Upper lobe of left lung (tissue), 6 donors: ENCODE measurements at regions not wholly inside any gene's neighbourhood (a gene's known extent, or its start where the extent isn't known, plus 50 kb on each side); places are given as distances from the start of the nearest gene placed in this dataset.
A peak's percentile ranks its signal among the peaks of the same experiment; 100 is the strongest.

Experiments used
- ATAC-seq, 2 donors: fragments of 200-7000 bp; cut with Tn5 transposase; one replicate each; pipeline ENCODE4 v1.9.1; 2022; ENCODE audit warnings: mild to moderate bottlenecking in 2 of 2, moderate library complexity in 2 of 2; ENCODE audit not compliant: low FRiP score in 2 of 2
- DNase-seq, 2 donors: peaks; one replicate each; pipeline ENCODE4 v3.0.0-alpha.2; 2019 to 2020
- H3K27ac ChIP-seq, 4 donors: fragments of 200-600 bp; sonication (generic); one replicate each; pipeline ENCODE4 v1.5.1; 2016 to 2019
- H3K27me3 ChIP-seq, 4 donors: fragments of 200-600 bp; sonication (generic); one replicate each; pipeline ENCODE4 v1.5.1; 2017 to 2019
- H3K36me3 ChIP-seq, 4 donors: fragments of 200-600 bp; sonication (generic); one replicate each; pipeline ENCODE4 v1.5.1; 2016 to 2019
- H3K4me1 ChIP-seq, 4 donors: fragments of 200-600 bp; sonication (generic); one replicate each; pipeline ENCODE4 v1.5.1; 2018 to 2019
- H3K4me3 ChIP-seq, 4 donors: fragments of 200-600 bp; sonication (generic); one replicate each; pipeline ENCODE4 v1.5.1; 2017 to 2019; ENCODE audit warnings: mild to moderate bottlenecking in 2 of 4, moderate library complexity in 1 of 4
- H3K9me3 ChIP-seq, 4 donors: fragments of 200-600 bp; sonication (generic); one replicate each; pipeline ENCODE4 v1.5.1; 2018 to 2019
- EP300 ChIP-seq, 4 donors: sonication (generic); formaldehyde crosslinking; IDR thresholded peaks; one replicate each; pipeline ENCODE4 v1.5.1; 2017; ENCODE audit warnings: antibody characterized with exemption in 4 of 4, control low read depth in 2 of 4
- POLR2A ChIP-seq, 4 donors: fragments of 450-650 bp; IDR thresholded peaks; one replicate each; pipeline ENCODE4 v1.5.1; 2016 to 2017; ENCODE audit warnings: antibody characterized with exemption in 4 of 4, mild to moderate bottlenecking in 2 of 4
- POLR2AphosphoS5 ChIP-seq, 2 donors: sonication (generic); formaldehyde crosslinking; IDR thresholded peaks; one replicate each; pipeline ENCODE4 v1.5.1; 2017; ENCODE audit warnings: antibody characterized with exemption in 2 of 2
- WGBS, 2 donors: methylation state at CpG; one replicate each; pipeline ENCODE4 v1.1.5; 2017 to 2018; 5-methylcytosine and 5-hydroxymethylcytosine counted together
- TF ChIP-seq, protein P1 (sequence below), 6 experiments: fragments of 450-650 bp in 4 of 6; fragments of 200-600 bp in 2 of 6; sonication (generic) in 2 of 6; IDR thresholded peaks; one replicate each; pipeline ENCODE4 v1.5.1; 2016 to 2019; ENCODE audit warnings: antibody characterized with exemption in 6 of 6
- donor health status: DM: no; HTN: no; CAD: no; lungs with moderate emphysema.
- donor health status: DM: no; HTN: yes; CAD: no; lungs with severe emphysema.

DNA sequence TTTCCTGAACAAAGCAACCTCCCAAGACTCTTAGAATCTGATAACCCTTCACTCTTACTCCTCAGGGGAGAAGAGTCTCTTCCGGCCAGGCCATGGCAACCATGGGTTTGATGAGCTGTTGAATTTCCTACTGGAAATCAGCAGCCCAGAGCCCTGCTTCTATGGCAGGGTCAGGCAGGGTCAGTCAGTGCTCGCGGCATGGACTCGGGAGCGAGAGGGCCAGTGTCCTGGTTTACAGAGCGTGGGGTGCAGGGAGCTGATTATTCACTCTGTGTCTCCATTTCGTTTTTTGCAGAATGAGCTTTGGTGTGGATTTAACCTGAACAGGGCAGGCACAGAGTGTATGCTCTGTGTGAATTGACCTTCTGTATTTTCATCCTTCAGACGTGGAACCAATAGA is 340.6 kb upstream of the SFSWAP start:
- WGBS, 2 donors = 72 to 93% methylated on average over 6 to 8 of the region's 8 CpGs
- H3K27me3 ChIP-seq = no peaks in the 10 kb centered on the region
- no peak for DNase-seq
- no peak overlapping the region for H3K27ac ChIP-seq
- no peaks in the 10 kb centered on the region for H3K4me1 ChIP-seq
- H3K4me3 ChIP-seq = no peak overlapping the region
- ATAC-seq = no peak
- no peaks in the 10 kb centered on the region for H3K36me3 ChIP-seq
- TF ChIP-seq EP300 (IDR thresholded peaks at IDR 0.05) (no peak), POLR2A (IDR thresholded peaks at IDR 0.05) (no peak), POLR2AphosphoS5 (IDR thresholded peaks at IDR 0.05) (no peak)
- TF ChIP-seq, protein P1, sequence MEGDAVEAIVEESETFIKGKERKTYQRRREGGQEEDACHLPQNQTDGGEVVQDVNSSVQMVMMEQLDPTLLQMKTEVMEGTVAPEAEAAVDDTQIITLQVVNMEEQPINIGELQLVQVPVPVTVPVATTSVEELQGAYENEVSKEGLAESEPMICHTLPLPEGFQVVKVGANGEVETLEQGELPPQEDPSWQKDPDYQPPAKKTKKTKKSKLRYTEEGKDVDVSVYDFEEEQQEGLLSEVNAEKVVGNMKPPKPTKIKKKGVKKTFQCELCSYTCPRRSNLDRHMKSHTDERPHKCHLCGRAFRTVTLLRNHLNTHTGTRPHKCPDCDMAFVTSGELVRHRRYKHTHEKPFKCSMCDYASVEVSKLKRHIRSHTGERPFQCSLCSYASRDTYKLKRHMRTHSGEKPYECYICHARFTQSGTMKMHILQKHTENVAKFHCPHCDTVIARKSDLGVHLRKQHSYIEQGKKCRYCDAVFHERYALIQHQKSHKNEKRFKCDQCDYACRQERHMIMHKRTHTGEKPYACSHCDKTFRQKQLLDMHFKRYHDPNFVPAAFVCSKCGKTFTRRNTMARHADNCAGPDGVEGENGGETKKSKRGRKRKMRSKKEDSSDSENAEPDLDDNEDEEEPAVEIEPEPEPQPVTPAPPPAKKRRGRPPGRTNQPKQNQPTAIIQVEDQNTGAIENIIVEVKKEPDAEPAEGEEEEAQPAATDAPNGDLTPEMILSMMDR (IDR thresholded peaks at IDR 0.05) = no peak
- H3K9me3 ChIP-seq = no peaks in the 10 kb centered on the region

DNA sequence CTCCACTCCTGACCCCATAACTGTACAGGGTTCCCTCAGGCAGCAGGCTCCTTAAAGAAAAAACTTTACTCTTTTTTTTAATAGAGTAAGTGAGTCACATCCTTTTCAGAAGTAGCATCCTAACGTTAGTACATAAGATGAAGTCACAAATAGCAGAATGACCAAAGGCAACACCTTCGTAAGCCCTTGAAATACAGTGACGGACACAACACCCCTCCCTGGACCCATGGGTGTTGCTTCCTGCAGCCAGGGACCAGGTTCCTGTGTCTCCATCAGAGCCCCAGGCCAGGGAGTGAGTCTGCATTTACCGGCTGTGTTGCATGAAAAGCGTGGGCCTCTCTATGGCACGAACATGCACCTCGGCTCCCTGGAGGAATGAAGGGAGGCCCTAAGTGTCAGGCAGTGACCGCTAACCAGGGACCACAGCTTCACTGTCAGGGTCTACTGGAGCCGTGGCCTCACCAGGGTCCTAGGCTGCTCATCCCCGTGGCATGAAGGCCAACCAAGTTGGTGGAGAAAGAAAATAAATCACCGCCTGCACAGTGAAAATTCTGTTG is 340.0 kb upstream of the SFSWAP start:
- no peaks in the 10 kb centered on the region for H3K4me1 ChIP-seq
- no peak for TF ChIP-seq POLR2A (IDR thresholded peaks at IDR 0.05)
- TF ChIP-seq EP300 (IDR thresholded peaks at IDR 0.05) = no peak
- TF ChIP-seq POLR2AphosphoS5 (IDR thresholded peaks at IDR 0.05) = no peak
- TF ChIP-seq, protein P1 (IDR thresholded peaks at IDR 0.05) = no peak
- no peaks in the 10 kb centered on the region for H3K36me3 ChIP-seq
- ATAC-seq (no peak), DNase-seq (no peak)
- no peaks in the 10 kb centered on the region for H3K27me3 ChIP-seq
- WGBS, 2 donors = 72 to 82% methylated on average over 11 of the region's 11 CpGs
- no peak overlapping the region for H3K27ac ChIP-seq
- no peaks in the 10 kb centered on the region for H3K9me3 ChIP-seq
- no peak overlapping the region for H3K4me3 ChIP-seq

DNA sequence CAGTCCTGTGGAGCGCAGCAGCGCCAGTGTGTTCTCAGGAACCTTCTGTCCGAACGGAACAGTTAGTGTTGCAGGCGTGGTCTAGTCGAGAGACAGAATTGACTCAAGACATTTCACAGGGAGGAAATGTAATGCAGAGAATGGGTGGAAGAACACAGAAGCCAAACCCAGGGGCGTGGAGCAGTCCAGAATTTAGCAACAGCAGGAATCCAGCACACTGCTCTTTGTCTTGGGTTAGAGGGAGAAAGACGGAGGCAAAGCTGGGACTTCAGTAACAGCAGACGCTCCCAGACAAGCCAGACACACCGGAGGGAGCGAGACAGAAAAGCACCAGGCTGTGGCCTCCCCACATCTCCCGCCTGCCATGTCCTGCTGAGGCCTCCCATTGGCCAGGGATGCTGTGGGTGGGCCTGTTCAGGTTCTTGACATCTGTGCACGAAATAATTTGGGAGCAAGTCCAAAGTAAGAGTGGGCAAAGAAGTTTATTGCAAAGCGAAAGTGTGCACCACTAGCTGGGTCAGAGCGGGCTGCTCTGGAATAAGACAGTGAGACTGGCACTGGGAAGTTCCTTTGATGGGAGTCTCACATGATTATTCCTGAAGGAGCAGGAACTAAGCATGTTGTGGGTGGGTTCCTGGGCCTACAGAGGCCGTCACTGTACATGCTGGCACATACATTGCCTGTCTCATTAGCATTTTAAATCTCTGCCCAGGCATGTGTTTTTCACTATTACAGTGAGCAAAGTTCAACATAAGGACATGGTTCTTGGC is 339.3 kb upstream of the SFSWAP start:
- TF ChIP-seq EP300 (IDR thresholded peaks at IDR 0.05) (no peak), POLR2A (IDR thresholded peaks at IDR 0.05) (no peak), POLR2AphosphoS5 (IDR thresholded peaks at IDR 0.05) (no peak)
- TF ChIP-seq, protein P1 (IDR thresholded peaks at IDR 0.05) = no peak
- no peaks in the 10 kb centered on the region for H3K4me1 ChIP-seq
- H3K27ac ChIP-seq = no peak overlapping the region
- no peaks in the 10 kb centered on the region for H3K36me3 ChIP-seq
- DNase-seq (no peak), ATAC-seq (peak in 1 of 2 donors; percentile 25)
- no peaks in the 10 kb centered on the region for H3K27me3 ChIP-seq
- H3K9me3 ChIP-seq = no peaks in the 10 kb centered on the region
- H3K4me3 ChIP-seq = no peak overlapping the region
- whole genome bisulfite sequencing, 2 donors = 74 to 76% methylated on average over 16 of the region's 16 CpGs

DNA sequence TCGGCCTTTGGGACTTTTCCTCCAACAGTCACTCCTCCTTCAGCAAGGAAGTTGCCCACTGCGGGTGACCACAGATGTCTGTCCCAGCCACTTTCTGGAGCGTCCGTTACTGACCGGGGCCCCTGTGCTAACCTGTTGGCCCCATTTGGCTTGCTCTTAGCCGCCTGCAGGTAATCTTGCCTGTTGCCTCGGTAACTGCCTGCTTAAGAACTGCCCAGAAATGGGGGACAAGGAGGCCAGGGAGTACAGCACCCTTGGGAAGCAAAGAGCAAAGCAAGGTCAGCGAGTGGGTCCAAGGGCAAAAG is 338.8 kb upstream of the SFSWAP start:
- Histone ChIP-seq H3K27ac (no peak overlapping the region), H3K27me3 (no peaks in the 10 kb centered on the region), H3K9me3 (no peaks in the 10 kb centered on the region), H3K4me3 (no peak overlapping the region), H3K4me1 (no peaks in the 10 kb centered on the region), H3K36me3 (no peaks in the 10 kb centered on the region)
- TF ChIP-seq EP300 (IDR thresholded peaks at IDR 0.05) = no peak
- TF ChIP-seq, protein P1 (IDR thresholded peaks at IDR 0.05) = no peak
- no peak for TF ChIP-seq POLR2AphosphoS5 (IDR thresholded peaks at IDR 0.05)
- no peak for TF ChIP-seq POLR2A (IDR thresholded peaks at IDR 0.05)
- ATAC-seq (no peak), DNase-seq (no peak)
- 65 to 78% methylated on average over 8 of the region's 8 CpGs for WGBS, 2 donors

DNA sequence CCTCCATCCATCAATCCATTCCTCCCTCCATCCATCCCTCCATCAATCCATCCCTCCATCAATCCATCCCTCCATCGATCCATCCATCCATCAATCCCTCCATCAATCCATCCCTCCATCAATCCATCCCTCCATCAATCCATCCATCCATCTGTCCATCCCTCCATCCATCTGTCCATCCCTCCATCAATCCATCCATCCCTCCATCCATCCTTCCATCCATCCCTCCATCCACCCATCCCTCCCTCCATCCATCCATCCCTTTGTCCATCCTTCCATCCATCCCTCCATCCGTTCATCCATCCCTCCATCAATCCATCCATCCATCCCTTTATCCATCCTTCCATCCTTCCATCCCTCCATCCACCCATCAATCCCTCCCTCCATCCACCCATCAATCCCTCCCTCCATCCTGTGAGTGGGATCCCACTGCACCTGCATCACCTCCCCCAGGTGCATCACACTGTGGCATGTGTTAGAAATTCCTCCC is 338.1 kb upstream of the SFSWAP start:
- ATAC-seq = no peak
- H3K36me3 ChIP-seq = no peaks in the 10 kb centered on the region

More for the DNA sequence above, 338.1 kb upstream of the SFSWAP start:
- Histone ChIP-seq H3K27ac (no peak overlapping the region), H3K9me3 (no peaks in the 10 kb centered on the region), H3K4me1 (no peaks in the 10 kb centered on the region), H3K4me3 (no peak overlapping the region), H3K27me3 (no peaks in the 10 kb centered on the region)
- TF ChIP-seq POLR2A (IDR thresholded peaks at IDR 0.05) (no peak), POLR2AphosphoS5 (IDR thresholded peaks at IDR 0.05) (no peak), EP300 (IDR thresholded peaks at IDR 0.05) (no peak)
- TF ChIP-seq, protein P1 (IDR thresholded peaks at IDR 0.05) = no peak
- DNase-seq = no peak
- WGBS, 2 donors = 84 to 87% methylated on average over 2 of the region's 2 CpGs
